HCT116 (cell line): ENCODE measurements at regions not wholly inside any gene's neighbourhood (a gene's known extent, or its start where the extent isn't known, plus 50 kb on each side); places are given as distances from the start of the nearest gene placed in this dataset.

Experiments
- ATAC-seq: fragments of 200-7000 bp; cut with Tn5 transposase; 2 replicates; pipeline ENCODE4 v1.9.1; 2020; ENCODE audit warnings: mild to moderate bottlenecking, moderate library complexity
- BruUV-seq: library from RNA; stranded (reverse); fragments of 400-500 nt; replicated peaks from 2 replicates; lab custom pipeline; 2021; lab: Mats Ljungman, UMichigan
- CTCF ChIA-PET: fragments of 300-600 bp; sonication (Branson Sonifier 250); formaldehyde crosslinking; loops from one replicate; lab custom pipeline; 2021; ENCODE audit warnings: antibody characterized with exemption; lab: Charles Lee
- POLR2A ChIA-PET: fragments of 300-600, 350-600 bp; sonication (Branson Sonifier 250); formaldehyde crosslinking; loops from one replicate; lab custom pipeline; 2021; ENCODE audit warnings: antibody characterized with exemption; lab: Charles Lee
- RAD21 ChIA-PET, 2 experiments: fragments of 300-600 bp; sonication (Branson Sonifier 250); formaldehyde crosslinking; loops; one replicate each; lab custom pipeline; 2023; ENCODE audit warnings: low total read pairs in 2 of 2; ENCODE audit not compliant: uncharacterized antibody in 2 of 2, unreplicated experiment in 2 of 2, low non-redundant PET in 1 of 2; lab: Charles Lee
- DNase-seq: peaks from one replicate; pipeline ENCODE4 v3.0.0-alpha.2; 2010; ENCODE audit warnings: low read depth, low spot score
- H2AFZ ChIP-seq: fragments of 200-600 bp; shearing (Covaris generic), sonication (generic); 2 replicates; pipeline ENCODE4 v1.6.1; 2017; ENCODE audit warnings: low read depth, mixed run types, mixed read lengths, antibody characterized with exemption, low read length; ENCODE audit not compliant: poor library complexity, severe bottlenecking
- H3K27ac ChIP-seq: 2 replicates; pipeline ENCODE4 v1.5.1; 2012; ENCODE audit warnings: low read depth, low read length
- H3K27me3 ChIP-seq: fragments of 200-600 bp; sonication (generic); 2 replicates; pipeline ENCODE4 v1.6.1; 2016; ENCODE audit warnings: mixed run types, low read length, mixed read lengths; ENCODE audit not compliant: insufficient read depth
- H3K36me3 ChIP-seq, 2 experiments: fragments of 200-500 bp in 1 of 2; fragments of 200-600 bp in 1 of 2; sonication (Bioruptor generic) in 1 of 2; sonication (generic) in 1 of 2; 2 replicates each; pipeline versions ENCODE4 v1.5.1 to v1.6.1; 2014 to 2016; ENCODE audit warnings: low read length in 2 of 2, inconsistent platforms in 1 of 2, mixed read lengths in 1 of 2, mixed run types in 1 of 2; ENCODE audit not compliant: insufficient read depth in 2 of 2, control insufficient read depth in 1 of 2
- H3K4me1 ChIP-seq, 2 experiments: fragments of 200-600 bp in 1 of 2; sonication (generic) in 1 of 2; 2 replicates each; pipeline versions ENCODE4 v1.5.1 to v1.6.1; 2012 to 2017; ENCODE audit warnings: low read length in 2 of 2, inconsistent platforms in 1 of 2, mild to moderate bottlenecking in 1 of 2, mixed read lengths in 1 of 2, mixed run types in 1 of 2, moderate library complexity in 1 of 2; ENCODE audit not compliant: insufficient read depth in 2 of 2, control insufficient read depth in 1 of 2
- H3K4me2 ChIP-seq: fragments of 200-600 bp; sonication (generic); 2 replicates; pipeline ENCODE4 v1.6.1; 2017; ENCODE audit warnings: mixed run types, low read length, mixed read lengths
- H3K4me3 ChIP-seq, 2 experiments: fragments of 200-600 bp in 1 of 2; sonication (generic) in 1 of 2; replicated peaks in 1 of 2; 2 replicates each; pipeline ENCODE4 v1.5.1; 2011 to 2016; ENCODE audit warnings: low read length in 2 of 2, control low read depth in 1 of 2, low read depth in 1 of 2, mild to moderate bottlenecking in 1 of 2, mixed read lengths in 1 of 2, mixed run types in 1 of 2
- H3K79me2 ChIP-seq: fragments of 200-600 bp; sonication (generic); 2 replicates; pipeline ENCODE4 v1.6.1; 2017; ENCODE audit warnings: mild to moderate bottlenecking, mixed run types, low read length, moderate library complexity, mixed read lengths; ENCODE audit not compliant: insufficient read depth
- H3K9ac ChIP-seq: fragments of 200-600 bp; sonication (generic); 2 replicates; pipeline ENCODE4 v1.6.1; 2016; ENCODE audit warnings: low read length, mixed read lengths
- H3K9me2 ChIP-seq: fragments of 200-600 bp; sonication (generic), shearing (Covaris generic); 2 replicates; pipeline ENCODE4 v1.6.1; 2017; ENCODE audit warnings: mixed run types, mild to moderate bottlenecking, moderate library complexity; ENCODE audit not compliant: insufficient read depth
- H3K9me3 ChIP-seq, 2 experiments: fragments of 200-500 bp in 1 of 2; fragments of 200-600 bp in 1 of 2; sonication (Bioruptor generic) in 1 of 2; sonication (generic) in 1 of 2; 2 replicates each; pipeline ENCODE4 v1.6.1; 2014 to 2017; ENCODE audit warnings: low read length in 2 of 2, mixed read lengths in 2 of 2, inconsistent platforms in 1 of 2, low read depth in 1 of 2, mild to moderate bottlenecking in 1 of 2, mixed run types in 1 of 2, moderate library complexity in 1 of 2; ENCODE audit not compliant: control insufficient read depth in 1 of 2, insufficient read depth in 1 of 2
- H4K20me1 ChIP-seq: fragments of 200-600 bp; sonication (generic), shearing (Covaris generic); 2 replicates; pipeline ENCODE4 v1.6.1; 2017; ENCODE audit warnings: mixed run types, mild to moderate bottlenecking, moderate library complexity; ENCODE audit not compliant: insufficient read depth
- CBX3 ChIP-seq: IDR thresholded peaks from 2 replicates; pipeline ENCODE4 v1.6.1; 2012; ENCODE audit warnings: low read depth
- EGR1 ChIP-seq: IDR thresholded peaks from 2 replicates; pipeline ENCODE4 v1.6.1; 2012; ENCODE audit warnings: low read depth
- JUND ChIP-seq: IDR thresholded peaks from 2 replicates; pipeline ENCODE4 v1.6.1; 2012
- SRF ChIP-seq: IDR thresholded peaks from 2 replicates; pipeline ENCODE4 v1.6.1; 2012; ENCODE audit warnings: low read depth
- ZNF274 ChIP-seq: fragments of 200-500 bp; sonication (Bioruptor generic); IDR thresholded peaks from 2 replicates; pipeline ENCODE4 v1.6.1; 2014; ENCODE audit warnings: mild to moderate bottlenecking, low read depth, low read length, inconsistent platforms
- intact Hi-C: fragments of 100-400 bp; cut with micrococcal nuclease; formaldehyde crosslinking; loops from 2 replicates; pipeline ENCODE4 v1.10.0; 2022
- TF ChIP-seq, protein P1 (sequence below), 3 experiments: fragments of 200-600 bp in 1 of 3; sonication (generic) in 1 of 3; IDR thresholded peaks in 2 of 3; conservative IDR thresholded peaks in 1 of 3; 2 replicates each; pipeline ENCODE4 v1.5.1; 2012 to 2017; ENCODE audit warnings: low read depth in 2 of 3, low read length in 2 of 3, antibody characterized with exemption in 1 of 3, borderline replicate concordance in 1 of 3, control low read depth in 1 of 3, mild to moderate bottlenecking in 1 of 3, mixed read lengths in 1 of 3, mixed run types in 1 of 3, moderate library complexity in 1 of 3; ENCODE audit not compliant: insufficient read depth in 1 of 3
- TF ChIP-seq, protein P2 (sequence below): IDR thresholded peaks from 2 replicates; pipeline ENCODE4 v1.6.1; 2012; ENCODE audit warnings: low read depth
- TF ChIP-seq, protein P3 (sequence below): IDR thresholded peaks from 2 replicates; pipeline ENCODE4 v1.6.1; 2012

DNA sequence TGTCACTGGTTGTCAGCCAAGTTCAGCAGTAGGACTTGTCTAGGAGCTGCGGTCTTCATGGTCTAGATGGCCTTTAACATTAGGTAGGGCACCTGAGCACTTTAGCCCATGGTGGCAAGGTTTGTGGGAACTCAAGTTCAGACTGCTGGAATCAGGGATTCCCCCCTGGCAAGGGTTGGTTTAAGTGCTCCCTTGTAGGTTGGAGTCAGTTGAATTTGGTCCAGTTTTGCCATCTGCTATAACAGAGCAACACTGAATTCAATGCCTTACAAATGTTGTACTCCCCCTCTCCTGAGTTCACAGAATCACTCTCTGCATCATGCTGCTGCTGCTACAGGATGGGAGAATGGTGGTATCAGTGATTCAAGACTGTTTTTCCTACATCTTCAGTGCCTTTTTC is 509.3 kb downstream of the VGLL3 start:
- no peak for DNase-seq

More for the DNA sequence above, 509.3 kb downstream of the VGLL3 start:
- ATAC-seq: no peak
- Histone ChIP-seq H3K9me2 (no peaks in the 10 kb centered on the region), H3K9me3 (peaks cover 7 to 17% of the 10 kb centered on the region in 2 experiments; a peak in 3 of 4 replicates), H3K36me3 (no peaks in the 10 kb centered on the region), H3K4me3 (no peak overlapping the region), H3K4me2 (no peak overlapping the region), H3K27ac (no peak overlapping the region), H3K79me2 (no peaks in the 10 kb centered on the region), H2AFZ (no peak overlapping the region), H4K20me1 (no peaks in the 10 kb centered on the region), H3K9ac (no peak overlapping the region), H3K4me1 (no peaks in the 10 kb centered on the region), H3K27me3 (no peaks in the 10 kb centered on the region)
- intact Hi-C loops: no loop called here
- CTCF ChIA-PET: no interaction called here
- POLR2A ChIA-PET: no interaction called here
- TF ChIP-seq JUND (no peak), CBX3 (no peak), ZNF274 (no peak), SRF (no peak), EGR1 (no peak)
- TF ChIP-seq, protein P1, sequence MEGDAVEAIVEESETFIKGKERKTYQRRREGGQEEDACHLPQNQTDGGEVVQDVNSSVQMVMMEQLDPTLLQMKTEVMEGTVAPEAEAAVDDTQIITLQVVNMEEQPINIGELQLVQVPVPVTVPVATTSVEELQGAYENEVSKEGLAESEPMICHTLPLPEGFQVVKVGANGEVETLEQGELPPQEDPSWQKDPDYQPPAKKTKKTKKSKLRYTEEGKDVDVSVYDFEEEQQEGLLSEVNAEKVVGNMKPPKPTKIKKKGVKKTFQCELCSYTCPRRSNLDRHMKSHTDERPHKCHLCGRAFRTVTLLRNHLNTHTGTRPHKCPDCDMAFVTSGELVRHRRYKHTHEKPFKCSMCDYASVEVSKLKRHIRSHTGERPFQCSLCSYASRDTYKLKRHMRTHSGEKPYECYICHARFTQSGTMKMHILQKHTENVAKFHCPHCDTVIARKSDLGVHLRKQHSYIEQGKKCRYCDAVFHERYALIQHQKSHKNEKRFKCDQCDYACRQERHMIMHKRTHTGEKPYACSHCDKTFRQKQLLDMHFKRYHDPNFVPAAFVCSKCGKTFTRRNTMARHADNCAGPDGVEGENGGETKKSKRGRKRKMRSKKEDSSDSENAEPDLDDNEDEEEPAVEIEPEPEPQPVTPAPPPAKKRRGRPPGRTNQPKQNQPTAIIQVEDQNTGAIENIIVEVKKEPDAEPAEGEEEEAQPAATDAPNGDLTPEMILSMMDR (IDR thresholded peaks at IDR 0.05 in 2 of 3, conservative IDR thresholded peaks at IDR 0.05 in 1 of 3; ENCODE audit: borderline replicate concordance in 1 of 3, insufficient read depth in 1 of 3, low read depth in 2 of 3, low read length in 2 of 3): no peak
- TF ChIP-seq, protein P2, sequence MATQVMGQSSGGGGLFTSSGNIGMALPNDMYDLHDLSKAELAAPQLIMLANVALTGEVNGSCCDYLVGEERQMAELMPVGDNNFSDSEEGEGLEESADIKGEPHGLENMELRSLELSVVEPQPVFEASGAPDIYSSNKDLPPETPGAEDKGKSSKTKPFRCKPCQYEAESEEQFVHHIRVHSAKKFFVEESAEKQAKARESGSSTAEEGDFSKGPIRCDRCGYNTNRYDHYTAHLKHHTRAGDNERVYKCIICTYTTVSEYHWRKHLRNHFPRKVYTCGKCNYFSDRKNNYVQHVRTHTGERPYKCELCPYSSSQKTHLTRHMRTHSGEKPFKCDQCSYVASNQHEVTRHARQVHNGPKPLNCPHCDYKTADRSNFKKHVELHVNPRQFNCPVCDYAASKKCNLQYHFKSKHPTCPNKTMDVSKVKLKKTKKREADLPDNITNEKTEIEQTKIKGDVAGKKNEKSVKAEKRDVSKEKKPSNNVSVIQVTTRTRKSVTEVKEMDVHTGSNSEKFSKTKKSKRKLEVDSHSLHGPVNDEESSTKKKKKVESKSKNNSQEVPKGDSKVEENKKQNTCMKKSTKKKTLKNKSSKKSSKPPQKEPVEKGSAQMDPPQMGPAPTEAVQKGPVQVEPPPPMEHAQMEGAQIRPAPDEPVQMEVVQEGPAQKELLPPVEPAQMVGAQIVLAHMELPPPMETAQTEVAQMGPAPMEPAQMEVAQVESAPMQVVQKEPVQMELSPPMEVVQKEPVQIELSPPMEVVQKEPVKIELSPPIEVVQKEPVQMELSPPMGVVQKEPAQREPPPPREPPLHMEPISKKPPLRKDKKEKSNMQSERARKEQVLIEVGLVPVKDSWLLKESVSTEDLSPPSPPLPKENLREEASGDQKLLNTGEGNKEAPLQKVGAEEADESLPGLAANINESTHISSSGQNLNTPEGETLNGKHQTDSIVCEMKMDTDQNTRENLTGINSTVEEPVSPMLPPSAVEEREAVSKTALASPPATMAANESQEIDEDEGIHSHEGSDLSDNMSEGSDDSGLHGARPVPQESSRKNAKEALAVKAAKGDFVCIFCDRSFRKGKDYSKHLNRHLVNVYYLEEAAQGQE: no peak
- TF ChIP-seq, protein P3, sequence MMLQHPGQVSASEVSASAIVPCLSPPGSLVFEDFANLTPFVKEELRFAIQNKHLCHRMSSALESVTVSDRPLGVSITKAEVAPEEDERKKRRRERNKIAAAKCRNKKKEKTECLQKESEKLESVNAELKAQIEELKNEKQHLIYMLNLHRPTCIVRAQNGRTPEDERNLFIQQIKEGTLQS: no peak
- BruUV-seq: no TSS peak
- RAD21 ChIA-PET: no interaction called here
